ENCODE measurements at regions not wholly inside any gene's neighbourhood (a gene's known extent, or its start where the extent isn't known, plus 50 kb on each side); places are given as distances from the start of the nearest gene placed in this dataset.

GRCh38 chr12:66879409-66879808 is 200.5 kb upstream of the GRIP1 start:
- DNase-seq (ENCODE audit: low spot score): no peak
- in situ Hi-C loops (cut with MboI; ENCODE audit: low pct_unique_long_range_greater_than_20kb, low sequenced_read_pairs, unreplicated experiment): no loop called here
- no peak for TF ChIP-seq CTCF (IDR thresholded peaks at IDR 0.05; ENCODE audit: extremely low read depth, insufficient read depth, missing control alignments)

GRCh38 chr12:66881386-66881785 is 202.5 kb upstream of the GRIP1 start:
- in situ Hi-C loops (cut with MboI; ENCODE audit: low pct_unique_long_range_greater_than_20kb, low sequenced_read_pairs, unreplicated experiment): no loop called here
- DNase-seq (ENCODE audit: low spot score): no peak
- TF ChIP-seq CTCF (IDR thresholded peaks at IDR 0.05; ENCODE audit: extremely low read depth, insufficient read depth, missing control alignments): no peak

GRCh38 chr12:66884091-66884490 is 205.2 kb upstream of the GRIP1 start:
- in situ Hi-C loops (cut with MboI; ENCODE audit: low pct_unique_long_range_greater_than_20kb, low sequenced_read_pairs, unreplicated experiment): no loop called here
- no peak for TF ChIP-seq CTCF (IDR thresholded peaks at IDR 0.05; ENCODE audit: extremely low read depth, insufficient read depth, missing control alignments)
- no peak for DNase-seq (ENCODE audit: low spot score)

GRCh38 chr12:66885115-66885875 is 206.4 kb upstream of the GRIP1 start:
- DNase-seq (ENCODE audit: low spot score): no peak
- no peak for TF ChIP-seq CTCF (IDR thresholded peaks at IDR 0.05; ENCODE audit: extremely low read depth, insufficient read depth, missing control alignments)
- in situ Hi-C loops (cut with MboI; ENCODE audit: low pct_unique_long_range_greater_than_20kb, low sequenced_read_pairs, unreplicated experiment): no loop called here

- TF ChIP-seq CTCF (IDR thresholded peaks at IDR 0.05; ENCODE audit: extremely low read depth, insufficient read depth, missing control alignments): no peak
- DNase-seq (ENCODE audit: low spot score): no peak
- in situ Hi-C loops (cut with MboI; ENCODE audit: low pct_unique_long_range_greater_than_20kb, low sequenced_read_pairs, unreplicated experiment): no loop called here
These were observed 217.9 kb upstream of the GRIP1 start for GRCh38 chr12:66896797-66897196.

- no peak for DNase-seq (ENCODE audit: low spot score)
- in situ Hi-C loops (cut with MboI; ENCODE audit: low pct_unique_long_range_greater_than_20kb, low sequenced_read_pairs, unreplicated experiment): no loop called here
- no peak for TF ChIP-seq CTCF (IDR thresholded peaks at IDR 0.05; ENCODE audit: extremely low read depth, insufficient read depth, missing control alignments)
These were observed 220.0 kb upstream of the GRIP1 start for GRCh38 chr12:66898700-66899469.
